Activated CD4-positive, CD25-positive, alpha-beta regulatory T cell treated with anti-CD3 and anti-CD28 coated beads, Interleukin-2, amount 50 U/mL, for 72 hours (primary cell): ENCODE measurements at regions not wholly inside any gene's neighbourhood (a gene's known extent, or its start where the extent isn't known, plus 50 kb on each side); places are given as distances from the start of the nearest gene placed in this dataset.
"Not testable (repeated sequence)": the region's sequence is repeated elsewhere in the genome, so short reads cannot be mapped to it uniquely, and the experiment has no call there.

Source experiments
- DNase-seq: peaks from one replicate; pipeline ENCODE4 v3.0.0; 2021

- no peak for DNase-seq
Measured at GRCh38 chr5:157997991-157998504, 139.1 kb upstream of the CLINT1 start.

- DNase-seq, result peak; percentile 42
Measured at GRCh38 chr5:157994906-157995519, 136.1 kb upstream of the CLINT1 start.

- DNase-seq, result no peak
Measured at GRCh38 chr5:157993986-157994691, 135.2 kb upstream of the CLINT1 start.

- DNase-seq, result no peak
Measured at GRCh38 chr5:157993201-157993600, 134.3 kb upstream of the CLINT1 start.

GRCh38 chr5:157990583-157991181 lies 131.7 kb upstream of the CLINT1 start:
- no peak for DNase-seq

GRCh38 chr5:157989296-157989695 lies 130.4 kb upstream of the CLINT1 start:
- no peak for DNase-seq

GRCh38 chr5:157987259-157987658 lies 128.3 kb upstream of the CLINT1 start:
- no peak for DNase-seq

GRCh38 chr5:157986431-157986990 lies 127.6 kb upstream of the CLINT1 start:
- no peak for DNase-seq

- DNase-seq, result no peak
Measured at GRCh38 chr5:157984611-157985010, 125.7 kb upstream of the CLINT1 start.

GRCh38 chr5:157983906-157984551 lies 125.1 kb upstream of the CLINT1 start:
- DNase-seq, result no peak

GRCh38 chr5:157978061-157978460 lies 119.1 kb upstream of the CLINT1 start:
- DNase-seq, result no peak

GRCh38 chr5:157976429-157976828 lies 117.5 kb upstream of the CLINT1 start:
- DNase-seq, result no peak

- DNase-seq, result no peak
Measured at GRCh38 chr5:157972579-157972978, 113.6 kb upstream of the CLINT1 start.

- no peak for DNase-seq
Measured at GRCh38 chr5:157971571-157972216, 112.7 kb upstream of the CLINT1 start.

- DNase-seq, result not testable (repeated sequence)
Measured at GRCh38 chr5:157968570-157968969, 109.6 kb upstream of the CLINT1 start.

- no peak for DNase-seq
Measured at GRCh38 chr5:157965989-157966388, 107.0 kb upstream of the CLINT1 start.

GRCh38 chr5:157965040-157965678 lies 106.2 kb upstream of the CLINT1 start:
- no peak for DNase-seq

- no peak for DNase-seq
Measured at GRCh38 chr5:157963761-157964160, 104.8 kb upstream of the CLINT1 start.

GRCh38 chr5:157963244-157963643 lies 104.3 kb upstream of the CLINT1 start:
- DNase-seq, result no peak

- not testable (repeated sequence) for DNase-seq
Measured at GRCh38 chr5:157962686-157963085, 103.7 kb upstream of the CLINT1 start.

- DNase-seq, result no peak
Measured at GRCh38 chr5:157961896-157962590, 103.1 kb upstream of the CLINT1 start.

- no peak for DNase-seq
Measured at GRCh38 chr5:157961176-157961575, 102.2 kb upstream of the CLINT1 start.
